H1 (cell line): ENCODE measurements at regions not wholly inside any gene's neighbourhood (a gene's known extent, or its start where the extent isn't known, plus 50 kb on each side); places are given as distances from the start of the nearest gene placed in this dataset.

Experiments
- ATF2 ChIP-seq: IDR thresholded peaks from 2 replicates; pipeline ENCODE4 v1.6.1; 2012; ENCODE audit warnings: low read length, inconsistent platforms
- BRCA1 ChIP-seq: IDR thresholded peaks from 2 replicates; pipeline ENCODE4 v1.6.1; 2012; ENCODE audit warnings: low read depth, low read length, improper control_type of control experiment
- CTBP2 ChIP-seq: IDR thresholded peaks from 2 replicates; pipeline ENCODE4 v1.7.0; 2011; ENCODE audit warnings: borderline replicate concordance, mild to moderate bottlenecking, moderate library complexity, mixed read lengths, low read length; ENCODE audit not compliant: insufficient read depth, insufficient read length
- EGR1 ChIP-seq: IDR thresholded peaks from 2 replicates; pipeline ENCODE4 v1.6.1; 2011; ENCODE audit warnings: low read depth, low read length, borderline replicate concordance
- FOSL1 ChIP-seq: IDR thresholded peaks from 2 replicates; pipeline ENCODE4 v1.6.1; 2011; ENCODE audit warnings: mild to moderate bottlenecking, low read depth, low read length, moderate library complexity; ENCODE audit not compliant: insufficient read depth
- KDM1A ChIP-seq: fragments of 200-600, 300-600 bp; sonication (generic); IDR thresholded peaks from 2 replicates; pipeline ENCODE4 v1.7.1; 2016; ENCODE audit warnings: mild to moderate bottlenecking, low read length, borderline replicate concordance
- MAX ChIP-seq: IDR thresholded peaks from 2 replicates; pipeline ENCODE4 v1.6.1; 2012; ENCODE audit warnings: inconsistent platforms
- PHF8 ChIP-seq: fragments of 200-600 bp; sonication (generic); conservative IDR thresholded peaks from 2 replicates; pipeline ENCODE4 v1.7.1; 2012; ENCODE audit warnings: low read depth, mild to moderate bottlenecking, inconsistent platforms, low read length, moderate library complexity
- RXRA ChIP-seq: IDR thresholded peaks from 2 replicates; pipeline ENCODE4 v1.6.1; 2011; ENCODE audit warnings: low read depth, mild to moderate bottlenecking, low read length, moderate library complexity; ENCODE audit not compliant: insufficient read depth
- SAP30 ChIP-seq: fragments of 300-600 bp; sonication (generic); IDR thresholded peaks from 2 replicates; pipeline ENCODE4 v1.7.1; 2012; ENCODE audit warnings: low read length, moderate library complexity, mild to moderate bottlenecking, inconsistent platforms; ENCODE audit not compliant: insufficient read depth, insufficient replicate concordance
- SP1 ChIP-seq: IDR thresholded peaks from 2 replicates; pipeline ENCODE4 v1.6.1; 2011; ENCODE audit warnings: low read depth, low read length
- SP2 ChIP-seq: IDR thresholded peaks from 2 replicates; pipeline ENCODE4 v1.6.1; 2012; ENCODE audit warnings: mild to moderate bottlenecking, low read length, inconsistent platforms
- SUZ12 ChIP-seq: fragments of 200-600 bp; sonication (generic); IDR thresholded peaks from 2 replicates; pipeline ENCODE4 v1.6.1; 2012; ENCODE audit warnings: mild to moderate bottlenecking, inconsistent platforms, low read length, moderate library complexity, mixed read lengths
- TAF7 ChIP-seq: optimal IDR thresholded peaks from 2 replicates; pipeline ENCODE3; 2011; ENCODE audit warnings: low read depth, mild to moderate bottlenecking, inconsistent platforms, low read length, moderate library complexity, borderline replicate concordance
- TBP ChIP-seq: IDR thresholded peaks from 2 replicates; pipeline ENCODE4 v1.6.1; 2011; ENCODE audit warnings: low read depth, low read length, improper control_type of control experiment
- YY1 ChIP-seq: IDR thresholded peaks from 2 replicates; pipeline ENCODE4 v1.6.1; 2011; ENCODE audit warnings: low read depth, mild to moderate bottlenecking, low read length
- TF ChIP-seq, protein P1 (sequence below): IDR thresholded peaks from 2 replicates; pipeline ENCODE4 v1.6.1; 2012; ENCODE audit warnings: inconsistent platforms

GRCh38 chr1:82485591-82486369, 685.0 kb downstream of the ADGRL2 start (continued):
- TF ChIP-seq BRCA1 (no peak), SAP30 (no peak), SP2 (no peak), CTBP2 (no peak), TBP (no peak), SUZ12 (no peak), MAX (no peak), YY1 (no peak), KDM1A (no peak), TAF7 (no peak), RXRA (no peak), ATF2 (no peak), FOSL1 (no peak), EGR1 (no peak), SP1 (no peak), PHF8 (no peak)
- TF ChIP-seq, protein P1, sequence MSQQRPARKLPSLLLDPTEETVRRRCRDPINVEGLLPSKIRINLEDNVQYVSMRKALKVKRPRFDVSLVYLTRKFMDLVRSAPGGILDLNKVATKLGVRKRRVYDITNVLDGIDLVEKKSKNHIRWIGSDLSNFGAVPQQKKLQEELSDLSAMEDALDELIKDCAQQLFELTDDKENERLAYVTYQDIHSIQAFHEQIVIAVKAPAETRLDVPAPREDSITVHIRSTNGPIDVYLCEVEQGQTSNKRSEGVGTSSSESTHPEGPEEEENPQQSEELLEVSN: no peak
